Activated naive CD8-positive, alpha-beta T cell (primary cell): ENCODE measurements at regions not wholly inside any gene's neighbourhood (a gene's known extent, or its start where the extent isn't known, plus 50 kb on each side); places are given as distances from the start of the nearest gene placed in this dataset.

Experiments
- H3K27ac Mint-ChIP-seq: one replicate; pipeline ENCODE4 v1.8.0; 2021; ENCODE audit warnings: mixed read lengths
- H3K27me3 Mint-ChIP-seq: one replicate; pipeline ENCODE4 v1.8.0; 2021; ENCODE audit warnings: mixed read lengths
- H3K36me3 Mint-ChIP-seq: one replicate; pipeline ENCODE4 v1.8.0; 2021; ENCODE audit warnings: mixed read lengths
- H3K4me1 Mint-ChIP-seq: one replicate; pipeline ENCODE4 v1.8.0; 2021; ENCODE audit warnings: low read depth, mixed read lengths
- H3K4me3 Mint-ChIP-seq: one replicate; pipeline ENCODE4 v1.8.0; 2021; ENCODE audit warnings: mild to moderate bottlenecking, mixed read lengths
- H3K9me3 Mint-ChIP-seq: one replicate; pipeline ENCODE4 v1.8.0; 2021; ENCODE audit warnings: low read depth, mixed read lengths

DNA sequence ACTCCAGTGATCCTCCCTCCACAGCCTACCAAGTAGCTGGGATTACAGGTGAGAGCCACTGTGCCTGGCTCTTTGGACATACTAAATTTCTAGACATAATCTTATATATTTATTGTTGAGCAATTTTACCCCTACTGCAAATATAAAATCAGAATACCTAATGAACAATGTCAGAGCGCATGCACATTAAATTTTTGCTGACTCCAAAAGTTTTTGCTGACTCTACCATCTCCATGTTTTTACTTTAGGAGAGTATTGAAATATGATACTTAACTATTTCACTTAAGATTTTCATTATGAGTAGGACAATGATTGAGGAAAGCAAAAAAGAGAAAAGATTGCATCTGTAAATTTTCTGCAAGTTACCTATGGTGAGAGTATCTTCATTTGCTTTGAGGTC lies 402.3 kb downstream of the LRRC70 start:
- no peaks in the 10 kb centered on the region for H3K36me3 Mint-ChIP-seq
- no peak overlapping the region for H3K4me3 Mint-ChIP-seq
- no peaks in the 10 kb centered on the region for H3K27me3 Mint-ChIP-seq
- H3K27ac Mint-ChIP-seq = no peak overlapping the region
- H3K4me1 Mint-ChIP-seq = no peaks in the 10 kb centered on the region
- H3K9me3 Mint-ChIP-seq = peaks cover 4% of the 10 kb centered on the region

DNA sequence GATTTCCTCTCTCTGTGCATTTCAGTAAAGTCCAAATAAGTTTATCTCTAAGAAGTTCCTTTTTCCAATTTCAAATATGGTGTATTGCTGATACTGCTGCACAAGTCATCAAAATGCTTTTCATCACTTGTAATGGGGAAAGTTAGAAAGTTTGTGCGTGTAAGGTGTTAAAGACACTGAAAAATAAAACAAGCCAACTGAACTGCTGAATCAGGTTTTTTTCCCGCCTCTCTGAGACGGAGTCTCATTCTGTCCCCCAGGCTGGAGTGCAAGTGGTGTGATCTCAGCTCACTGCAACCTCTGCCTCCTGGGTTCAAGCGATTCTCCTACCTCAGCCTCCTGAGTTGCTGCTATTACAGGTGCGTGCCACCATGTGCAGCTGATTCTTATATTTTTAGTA lies 400.9 kb downstream of the LRRC70 start:
- no peaks in the 10 kb centered on the region for H3K9me3 Mint-ChIP-seq
- no peak overlapping the region for H3K4me3 Mint-ChIP-seq
- H3K36me3 Mint-ChIP-seq = no peaks in the 10 kb centered on the region
- H3K27me3 Mint-ChIP-seq = no peaks in the 10 kb centered on the region
- no peaks in the 10 kb centered on the region for H3K4me1 Mint-ChIP-seq
- no peak overlapping the region for H3K27ac Mint-ChIP-seq

DNA sequence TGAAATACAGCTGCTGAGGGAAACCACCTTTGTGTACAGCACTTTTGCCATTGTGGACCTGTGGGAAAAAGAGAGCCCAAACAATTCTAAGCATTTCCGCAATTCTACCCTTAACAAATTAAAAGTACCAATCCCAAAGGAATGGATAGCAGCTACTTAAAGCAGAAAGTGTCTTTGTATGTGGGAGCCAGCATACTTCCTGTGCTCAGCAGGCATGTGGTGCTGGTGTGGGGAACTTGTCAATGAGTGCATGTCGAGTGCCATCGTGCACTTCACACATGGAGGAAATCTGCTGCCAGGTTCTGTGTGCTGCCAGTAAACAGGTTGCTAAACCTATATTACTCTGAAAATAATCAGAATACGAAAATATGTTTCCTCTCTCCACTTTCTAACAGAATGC lies 399.0 kb downstream of the LRRC70 start:
- H3K36me3 Mint-ChIP-seq = no peaks in the 10 kb centered on the region
- H3K27ac Mint-ChIP-seq = no peak overlapping the region
- no peaks in the 10 kb centered on the region for H3K4me1 Mint-ChIP-seq
- no peaks in the 10 kb centered on the region for H3K9me3 Mint-ChIP-seq
- no peaks in the 10 kb centered on the region for H3K27me3 Mint-ChIP-seq
- no peak overlapping the region for H3K4me3 Mint-ChIP-seq

DNA sequence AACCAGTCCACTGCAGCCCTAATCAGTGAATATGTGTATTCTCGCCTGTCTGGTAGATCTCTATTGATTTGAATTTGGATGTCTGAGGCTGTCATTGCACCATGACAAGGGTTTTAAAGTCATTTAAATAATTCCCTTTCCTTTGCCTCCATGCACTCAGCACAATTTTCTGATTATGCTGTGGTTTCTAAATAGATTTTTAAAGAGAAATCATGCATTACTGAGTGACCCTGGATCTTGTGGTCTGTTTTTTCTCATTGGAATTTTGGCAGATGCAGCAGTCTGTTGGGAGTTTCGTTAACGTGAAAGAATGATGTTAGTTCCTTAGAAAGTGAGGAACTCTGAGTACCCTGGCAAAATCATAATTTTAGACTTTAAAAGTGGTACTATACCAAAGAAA lies 396.0 kb downstream of the LRRC70 start:
- H3K9me3 Mint-ChIP-seq = no peaks in the 10 kb centered on the region
- no peak overlapping the region for H3K27ac Mint-ChIP-seq
- H3K36me3 Mint-ChIP-seq = no peaks in the 10 kb centered on the region

DNA sequence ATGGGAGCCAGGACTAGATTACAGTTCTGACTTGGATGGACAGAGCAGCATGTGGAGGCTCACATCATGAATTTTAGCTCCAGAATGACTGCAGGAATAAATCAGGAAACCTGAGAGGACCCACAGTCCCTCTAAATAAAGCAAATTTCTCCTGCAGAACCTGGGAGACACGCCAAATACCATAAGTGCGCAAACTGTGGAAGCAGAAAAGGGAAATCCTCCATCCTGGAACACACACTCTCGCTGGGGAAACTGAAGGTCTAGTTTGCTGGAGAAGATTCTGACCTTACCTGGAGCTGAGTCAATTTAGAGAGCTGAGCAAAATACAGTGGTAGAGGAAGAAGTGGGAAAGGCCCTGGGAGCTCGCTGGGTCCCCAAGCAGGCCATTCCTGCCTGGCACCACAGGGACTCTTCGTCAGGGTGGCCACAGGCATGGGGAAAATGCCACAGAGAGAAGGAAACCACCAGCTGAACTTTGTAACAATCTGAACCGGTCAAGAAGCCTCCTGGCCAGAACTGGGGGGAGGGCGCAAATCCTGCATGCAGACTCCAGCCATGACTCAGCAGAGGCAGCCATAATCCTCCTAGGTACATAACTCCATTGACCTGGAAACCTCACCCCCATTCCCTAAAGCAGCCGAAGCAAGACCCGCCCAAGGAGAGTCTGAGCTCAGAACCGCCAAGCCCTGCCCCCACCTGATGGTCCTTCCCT lies 390.9 kb downstream of the LRRC70 start:
- Mint-ChIP-seq H3K36me3 (no peaks in the 10 kb centered on the region), H3K27me3 (no peaks in the 10 kb centered on the region), H3K4me1 (no peaks in the 10 kb centered on the region), H3K9me3 (peaks cover 27% of the 10 kb centered on the region), H3K27ac (no peak overlapping the region), H3K4me3 (no peak overlapping the region)

More for the DNA sequence above, 396.0 kb downstream of the LRRC70 start:
- Mint-ChIP-seq H3K4me3 (no peak overlapping the region), H3K4me1 (no peaks in the 10 kb centered on the region), H3K27me3 (no peaks in the 10 kb centered on the region)

DNA sequence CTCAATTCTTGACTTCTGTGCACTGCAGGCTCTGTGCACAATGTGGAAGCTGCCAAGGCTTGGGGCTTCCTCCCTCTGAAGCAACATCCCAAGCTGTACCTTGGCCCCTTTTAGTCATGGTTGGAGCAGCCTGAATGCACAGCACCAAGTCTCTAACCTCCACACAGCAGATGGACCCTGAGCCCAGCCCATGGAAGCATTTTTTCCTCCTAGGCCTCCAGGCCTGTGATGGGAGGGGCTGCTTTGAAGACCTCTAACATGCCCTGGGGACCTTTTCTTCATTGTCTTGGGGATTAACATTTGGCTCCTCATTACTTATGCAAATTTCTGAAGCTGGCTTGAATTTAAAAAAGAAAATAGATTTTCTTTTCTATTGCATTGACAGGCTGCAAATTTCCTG lies 385.8 kb downstream of the LRRC70 start:
- Mint-ChIP-seq H3K36me3 (no peaks in the 10 kb centered on the region), H3K9me3 (peaks cover 39% of the 10 kb centered on the region), H3K4me3 (no peak overlapping the region), H3K27ac (no peak overlapping the region), H3K27me3 (peaks cover 3% of the 10 kb centered on the region), H3K4me1 (no peaks in the 10 kb centered on the region)

DNA sequence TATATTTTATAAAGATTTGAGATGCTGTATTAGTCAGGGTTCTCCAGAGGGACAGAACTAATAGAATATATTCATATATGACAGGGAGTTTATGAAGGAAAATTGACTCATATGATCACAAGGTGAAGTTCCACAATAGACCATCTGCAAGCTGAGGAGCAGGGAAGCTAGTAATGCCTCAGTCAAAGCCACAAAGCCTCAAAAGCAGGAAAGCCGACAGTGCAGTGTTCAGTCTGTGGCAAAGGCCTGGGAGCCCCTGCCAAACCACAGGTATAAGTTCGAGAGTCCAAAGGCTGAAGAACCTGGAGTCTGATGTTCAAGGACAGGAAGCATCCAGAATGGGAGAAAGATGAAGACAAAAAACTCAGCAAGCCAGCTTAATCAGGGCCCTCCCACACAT lies 382.2 kb downstream of the LRRC70 start:
- peaks cover 3% of the 10 kb centered on the region for H3K27me3 Mint-ChIP-seq
- H3K9me3 Mint-ChIP-seq = peaks cover 18% of the 10 kb centered on the region
- H3K27ac Mint-ChIP-seq = no peak overlapping the region
- H3K4me1 Mint-ChIP-seq = no peaks in the 10 kb centered on the region
- no peak overlapping the region for H3K4me3 Mint-ChIP-seq
- H3K36me3 Mint-ChIP-seq = no peaks in the 10 kb centered on the region

DNA sequence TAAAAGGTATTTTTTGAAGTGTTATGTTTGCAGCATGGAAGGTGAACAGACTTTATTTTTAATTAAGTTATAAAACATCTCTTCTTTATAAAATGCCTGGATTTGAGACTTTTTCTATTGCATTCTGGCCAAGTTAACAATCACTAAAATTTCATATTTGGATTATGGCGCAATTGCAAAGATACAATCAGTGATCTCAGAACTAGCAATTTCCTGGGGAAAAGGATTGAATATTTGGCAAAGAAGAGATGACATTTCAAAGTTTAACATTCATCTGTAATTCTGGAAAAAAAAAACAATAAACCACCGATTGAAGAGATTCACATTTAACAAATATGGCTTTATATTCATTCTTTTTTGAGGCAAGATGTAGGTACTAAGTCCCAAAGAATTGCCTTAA lies 378.0 kb downstream of the LRRC70 start:
- Mint-ChIP-seq H3K9me3 (peaks cover 4% of the 10 kb centered on the region), H3K36me3 (no peaks in the 10 kb centered on the region), H3K4me1 (no peaks in the 10 kb centered on the region), H3K27ac (no peak overlapping the region), H3K4me3 (no peak overlapping the region), H3K27me3 (peaks cover 3% of the 10 kb centered on the region)

DNA sequence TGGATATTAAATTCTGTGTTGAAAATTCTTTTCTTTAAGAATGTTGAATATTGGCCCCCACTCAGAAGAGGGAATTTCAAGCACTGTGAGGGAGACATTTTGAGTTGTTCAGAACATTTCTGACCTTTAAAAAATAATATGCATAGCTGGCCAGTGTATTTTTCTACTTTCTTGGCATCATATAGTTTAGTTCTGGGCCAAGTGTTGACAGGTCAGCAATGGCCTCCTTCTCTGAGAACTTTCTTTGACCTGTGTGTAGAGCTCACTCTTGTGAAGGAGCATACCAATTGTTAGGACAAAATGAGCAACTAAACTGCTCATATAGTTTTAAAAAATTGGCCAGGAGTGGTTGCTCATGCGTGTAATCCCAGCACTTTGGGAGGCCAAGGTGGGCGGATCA lies 376.0 kb downstream of the LRRC70 start:
- Mint-ChIP-seq H3K36me3 (no peaks in the 10 kb centered on the region), H3K27ac (no peak overlapping the region), H3K9me3 (peaks cover 5% of the 10 kb centered on the region), H3K27me3 (no peaks in the 10 kb centered on the region), H3K4me3 (no peak overlapping the region), H3K4me1 (no peaks in the 10 kb centered on the region)

DNA sequence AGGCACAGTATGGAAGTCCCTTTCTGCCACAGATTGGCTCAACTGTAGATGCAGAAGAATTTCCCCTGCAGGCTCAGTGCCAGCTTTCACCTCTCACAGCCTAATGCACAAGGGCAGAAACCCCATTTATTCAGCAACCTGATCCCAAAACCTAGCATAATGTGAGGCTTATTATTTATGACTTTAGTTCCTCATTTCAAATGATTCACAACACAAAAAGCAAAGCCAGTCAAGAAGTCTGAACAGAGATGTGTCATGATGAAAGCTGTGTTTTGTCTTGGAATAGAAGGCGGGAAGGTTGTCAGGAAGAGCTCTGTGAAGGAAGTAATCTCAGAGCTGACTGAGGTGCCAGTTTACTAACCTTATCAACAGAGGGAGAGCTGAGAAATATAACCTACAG lies 369.7 kb downstream of the LRRC70 start:
- peaks cover 2% of the 10 kb centered on the region for H3K27me3 Mint-ChIP-seq
- no peaks in the 10 kb centered on the region for H3K4me1 Mint-ChIP-seq
- H3K4me3 Mint-ChIP-seq = no peak overlapping the region
- H3K36me3 Mint-ChIP-seq = no peaks in the 10 kb centered on the region
- H3K9me3 Mint-ChIP-seq = peaks cover 5% of the 10 kb centered on the region
- no peak overlapping the region for H3K27ac Mint-ChIP-seq

DNA sequence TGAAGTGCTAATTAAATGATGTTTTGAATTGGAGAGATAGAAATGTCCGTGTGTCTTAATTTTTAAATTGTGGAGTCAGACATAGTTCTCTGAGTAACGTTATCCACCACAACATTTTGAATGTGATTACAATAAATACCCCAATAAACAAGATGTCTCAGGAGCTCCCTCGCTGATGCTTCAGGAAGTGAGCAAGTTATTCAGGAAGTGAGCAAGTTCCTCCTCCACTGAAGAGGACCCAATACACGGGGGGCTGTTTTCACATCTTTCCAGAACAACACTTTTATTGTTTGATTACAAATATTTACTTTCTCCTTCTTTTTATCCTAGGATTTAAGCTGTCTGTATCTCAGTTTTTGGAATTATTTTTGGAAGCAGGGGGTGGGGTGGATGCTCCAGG lies 363.8 kb downstream of the LRRC70 start:
- Mint-ChIP-seq H3K27ac (no peak overlapping the region), H3K27me3 (peaks cover 2% of the 10 kb centered on the region), H3K9me3 (no peaks in the 10 kb centered on the region), H3K4me3 (no peak overlapping the region), H3K4me1 (no peaks in the 10 kb centered on the region), H3K36me3 (no peaks in the 10 kb centered on the region)

DNA sequence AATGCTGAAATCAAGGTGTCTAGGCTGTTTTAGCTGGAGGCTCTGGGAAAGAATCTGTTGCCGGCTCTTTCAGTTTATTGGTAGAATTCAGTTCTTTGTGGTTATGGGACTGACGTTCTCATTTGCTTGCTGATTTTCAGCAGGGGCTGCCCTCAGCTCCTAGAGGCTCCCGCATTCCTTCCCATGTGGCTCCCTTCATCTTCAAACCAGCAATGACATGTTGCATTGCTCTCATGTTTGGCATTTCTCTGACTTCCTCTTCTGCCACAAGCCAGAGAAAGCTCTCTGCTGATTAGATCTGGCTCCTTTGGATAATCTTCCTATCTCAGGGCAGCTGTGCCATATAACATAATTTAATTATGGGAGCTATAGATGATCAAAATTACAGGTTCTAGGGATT lies 360.3 kb downstream of the LRRC70 start:
- no peak overlapping the region for H3K4me3 Mint-ChIP-seq
- H3K27ac Mint-ChIP-seq = no peak overlapping the region
- H3K4me1 Mint-ChIP-seq = no peaks in the 10 kb centered on the region
- H3K9me3 Mint-ChIP-seq = no peaks in the 10 kb centered on the region
- no peaks in the 10 kb centered on the region for H3K36me3 Mint-ChIP-seq
- no peaks in the 10 kb centered on the region for H3K27me3 Mint-ChIP-seq

DNA sequence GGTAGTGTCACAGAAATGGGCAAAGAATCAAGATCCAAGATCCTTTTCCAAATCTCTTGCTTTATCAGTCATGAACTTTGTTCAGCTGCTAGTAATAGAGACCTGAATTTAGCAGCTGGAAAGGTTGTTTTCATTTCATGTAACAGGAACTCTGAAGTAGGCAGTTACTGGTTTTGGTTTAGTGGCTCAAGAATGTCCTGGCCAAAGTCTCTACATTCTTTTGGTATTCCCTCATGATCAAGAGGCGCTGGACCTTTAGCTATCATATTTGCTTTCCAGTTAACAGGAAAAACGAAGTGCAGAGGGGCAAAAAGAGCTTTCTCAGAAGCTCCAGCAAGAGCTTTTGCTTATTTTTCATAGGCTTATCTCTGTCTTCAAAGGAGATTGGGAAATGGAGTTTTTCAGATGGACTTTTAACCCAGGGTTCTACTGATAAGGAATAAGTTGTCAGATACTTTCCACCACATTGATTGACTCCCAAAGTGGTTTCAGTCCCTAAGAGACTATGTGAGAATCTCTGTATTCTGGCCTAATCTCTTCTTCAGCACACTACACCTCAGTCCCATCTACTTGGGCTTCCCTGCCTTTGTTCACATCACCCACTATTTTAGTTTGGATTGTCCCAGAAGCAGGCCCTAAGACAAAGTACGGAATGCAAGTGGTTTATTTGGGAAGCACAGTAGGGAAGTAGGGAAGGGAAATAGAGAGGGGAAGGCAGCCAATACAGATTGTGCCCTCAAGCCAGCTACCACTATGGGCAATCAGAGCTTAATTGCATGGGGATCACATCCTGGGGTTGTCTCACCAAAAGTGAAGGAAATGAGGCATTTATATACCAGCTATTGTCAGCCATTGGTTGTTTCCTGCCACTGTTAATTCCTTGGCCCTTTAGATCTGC lies 359.3 kb downstream of the LRRC70 start:
- Mint-ChIP-seq H3K4me3 (no peak overlapping the region), H3K4me1 (no peaks in the 10 kb centered on the region), H3K27me3 (no peaks in the 10 kb centered on the region), H3K27ac (no peak overlapping the region), H3K36me3 (no peaks in the 10 kb centered on the region), H3K9me3 (no peaks in the 10 kb centered on the region)

DNA sequence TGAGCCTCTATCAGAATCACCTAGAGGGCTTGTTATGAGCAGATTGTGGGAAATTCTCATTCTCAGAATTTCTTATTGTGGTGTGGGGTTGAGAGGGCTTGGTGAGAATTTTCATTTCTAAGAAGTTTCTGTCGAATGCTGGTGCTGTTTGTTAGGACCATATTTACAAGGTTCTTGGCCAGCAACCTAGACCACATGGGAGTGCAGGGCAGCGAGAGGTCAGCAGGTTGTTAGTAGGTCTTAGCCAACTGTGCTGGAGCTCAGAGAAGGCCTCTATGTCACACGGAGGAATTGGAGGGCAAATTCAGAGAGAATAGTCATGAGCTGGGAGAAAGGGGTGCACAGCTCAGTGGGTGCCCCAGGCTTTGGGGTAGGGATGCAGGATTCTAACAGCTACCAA lies 357.0 kb downstream of the LRRC70 start:
- H3K27ac Mint-ChIP-seq = no peak overlapping the region

DNA sequence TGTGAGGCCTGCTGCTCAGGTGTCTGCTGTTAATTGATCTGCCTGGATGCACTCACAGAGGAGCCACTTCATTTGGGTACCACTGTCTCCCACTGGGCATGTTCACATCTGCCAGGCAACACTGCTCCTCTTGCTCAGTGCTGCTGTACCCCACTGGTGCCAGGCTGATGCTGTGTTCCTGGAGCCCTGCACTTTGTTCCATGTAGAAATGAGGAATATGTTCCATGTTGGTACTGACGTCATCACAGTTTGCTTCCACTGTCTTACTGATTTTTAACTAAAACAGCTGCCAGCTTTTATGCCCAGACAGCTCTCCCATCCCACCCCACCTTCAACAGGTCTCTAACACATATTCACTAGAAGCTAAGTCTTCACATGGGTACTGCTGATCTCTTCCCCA lies 355.7 kb downstream of the LRRC70 start:
- H3K36me3 Mint-ChIP-seq = no peaks in the 10 kb centered on the region
- H3K27ac Mint-ChIP-seq = no peak overlapping the region
- H3K4me1 Mint-ChIP-seq = no peaks in the 10 kb centered on the region
- no peak overlapping the region for H3K4me3 Mint-ChIP-seq
- no peaks in the 10 kb centered on the region for H3K27me3 Mint-ChIP-seq
- no peaks in the 10 kb centered on the region for H3K9me3 Mint-ChIP-seq

More for the DNA sequence above, 357.0 kb downstream of the LRRC70 start:
- no peak overlapping the region for H3K4me3 Mint-ChIP-seq
- no peaks in the 10 kb centered on the region for H3K9me3 Mint-ChIP-seq
- no peaks in the 10 kb centered on the region for H3K4me1 Mint-ChIP-seq
- no peaks in the 10 kb centered on the region for H3K36me3 Mint-ChIP-seq
- H3K27me3 Mint-ChIP-seq = no peaks in the 10 kb centered on the region
